ENCODE measurements at regions not wholly inside any gene's neighbourhood (a gene's known extent, or its start where the extent isn't known, plus 50 kb on each side); places are given as distances from the start of the nearest gene placed in this dataset.

GRCh38 chr18:78720456-78721237, 259.0 kb upstream of the SALL3 start:
- no peak overlapping the region for H3K27ac Mint-ChIP-seq
- H3K4me3 Mint-ChIP-seq (ENCODE audit: low read depth) = no peak overlapping the region
- no peaks in the 10 kb centered on the region for H3K36me3 Mint-ChIP-seq (ENCODE audit: insufficient read depth)
- DNase-seq (ENCODE audit: low spot score, unreplicated experiment) = no peak
- no peak for TF ChIP-seq CTCF (IDR thresholded peaks at IDR 0.05; ENCODE audit: unreplicated experiment)
- H3K9me3 Mint-ChIP-seq (ENCODE audit: low read depth) = no peaks in the 10 kb centered on the region
- H3K27me3 Mint-ChIP-seq = peaks cover 46% of the 10 kb centered on the region
- no peaks in the 10 kb centered on the region for H3K4me1 Mint-ChIP-seq (ENCODE audit: low read depth)

GRCh38 chr18:78721238-78721875, 258.3 kb upstream of the SALL3 start:
- no peaks in the 10 kb centered on the region for H3K9me3 Mint-ChIP-seq (ENCODE audit: low read depth)
- peaks cover 47% of the 10 kb centered on the region for H3K27me3 Mint-ChIP-seq
- no peak for TF ChIP-seq CTCF (IDR thresholded peaks at IDR 0.05; ENCODE audit: unreplicated experiment)
- no peak for DNase-seq (ENCODE audit: low spot score, unreplicated experiment)
- H3K4me3 Mint-ChIP-seq (ENCODE audit: low read depth) = no peak overlapping the region
- H3K27ac Mint-ChIP-seq = no peak overlapping the region
- no peaks in the 10 kb centered on the region for H3K4me1 Mint-ChIP-seq (ENCODE audit: low read depth)
- H3K36me3 Mint-ChIP-seq (ENCODE audit: insufficient read depth) = no peaks in the 10 kb centered on the region

GRCh38 chr18:78721981-78722380, 257.6 kb upstream of the SALL3 start:
- H3K36me3 Mint-ChIP-seq (ENCODE audit: insufficient read depth) = no peaks in the 10 kb centered on the region
- H3K27me3 Mint-ChIP-seq = peaks cover 47% of the 10 kb centered on the region
- H3K4me3 Mint-ChIP-seq (ENCODE audit: low read depth) = no peak overlapping the region
- TF ChIP-seq CTCF (IDR thresholded peaks at IDR 0.05; ENCODE audit: unreplicated experiment) = no peak
- DNase-seq (ENCODE audit: low spot score, unreplicated experiment) = no peak
- no peak overlapping the region for H3K27ac Mint-ChIP-seq
- no peaks in the 10 kb centered on the region for H3K4me1 Mint-ChIP-seq (ENCODE audit: low read depth)
- no peaks in the 10 kb centered on the region for H3K9me3 Mint-ChIP-seq (ENCODE audit: low read depth)

- no peaks in the 10 kb centered on the region for H3K36me3 Mint-ChIP-seq (ENCODE audit: insufficient read depth)
- H3K9me3 Mint-ChIP-seq (ENCODE audit: low read depth) = no peaks in the 10 kb centered on the region
- no peak for TF ChIP-seq CTCF (IDR thresholded peaks at IDR 0.05; ENCODE audit: unreplicated experiment)
- no peaks in the 10 kb centered on the region for H3K4me1 Mint-ChIP-seq (ENCODE audit: low read depth)
- H3K4me3 Mint-ChIP-seq (ENCODE audit: low read depth) = no peak overlapping the region
- no peak for DNase-seq (ENCODE audit: low spot score, unreplicated experiment)
- H3K27me3 Mint-ChIP-seq = peaks cover 47% of the 10 kb centered on the region
- H3K27ac Mint-ChIP-seq = no peak overlapping the region
Observed at GRCh38 chr18:78722386-78722785, 257.2 kb upstream of the SALL3 start.

- no peaks in the 10 kb centered on the region for H3K4me1 Mint-ChIP-seq (ENCODE audit: low read depth)
- no peak overlapping the region for H3K27ac Mint-ChIP-seq
- no peaks in the 10 kb centered on the region for H3K36me3 Mint-ChIP-seq (ENCODE audit: insufficient read depth)
- H3K9me3 Mint-ChIP-seq (ENCODE audit: low read depth) = no peaks in the 10 kb centered on the region
- H3K4me3 Mint-ChIP-seq (ENCODE audit: low read depth) = no peak overlapping the region
- no peak for DNase-seq (ENCODE audit: low spot score, unreplicated experiment)
- no peak for TF ChIP-seq CTCF (IDR thresholded peaks at IDR 0.05; ENCODE audit: unreplicated experiment)
- H3K27me3 Mint-ChIP-seq = peaks cover 47% of the 10 kb centered on the region
Observed at GRCh38 chr18:78722929-78723710, 256.5 kb upstream of the SALL3 start.
